ENCODE measurements at regions not wholly inside any gene's neighbourhood (a gene's known extent, or its start where the extent isn't known, plus 50 kb on each side); places are given as distances from the start of the nearest gene placed in this dataset.

- H3K4me3 ChIP-seq (ENCODE audit: low read depth in 2 of 2, low read length in 2 of 2) = no peak overlapping the region
- ChIA-PET CTCF (no interaction called here), POLR2A (no interaction called here)
- no peak overlapping the region for H3K27ac ChIP-seq (ENCODE audit: low read length)
- no peaks in the 10 kb centered on the region for H3K4me1 ChIP-seq (ENCODE audit: control insufficient read depth, insufficient read depth, low read length)
- in situ Hi-C loops (cut with HindIII; ENCODE audit: low pct_unique_long_range_greater_than_20kb, low sequenced_read_pairs) (no loop called here), intact Hi-C loops (cut with micrococcal nuclease; ENCODE audit: unreplicated experiment) (no loop called here)
- H3K27me3 ChIP-seq (ENCODE audit: control insufficient read depth, insufficient read depth, low read length) = no peaks in the 10 kb centered on the region
- ATAC-seq (no peak), DNase-seq (ENCODE audit: low read depth, low spot score) (no peak)
- TF ChIP-seq, protein P1, sequence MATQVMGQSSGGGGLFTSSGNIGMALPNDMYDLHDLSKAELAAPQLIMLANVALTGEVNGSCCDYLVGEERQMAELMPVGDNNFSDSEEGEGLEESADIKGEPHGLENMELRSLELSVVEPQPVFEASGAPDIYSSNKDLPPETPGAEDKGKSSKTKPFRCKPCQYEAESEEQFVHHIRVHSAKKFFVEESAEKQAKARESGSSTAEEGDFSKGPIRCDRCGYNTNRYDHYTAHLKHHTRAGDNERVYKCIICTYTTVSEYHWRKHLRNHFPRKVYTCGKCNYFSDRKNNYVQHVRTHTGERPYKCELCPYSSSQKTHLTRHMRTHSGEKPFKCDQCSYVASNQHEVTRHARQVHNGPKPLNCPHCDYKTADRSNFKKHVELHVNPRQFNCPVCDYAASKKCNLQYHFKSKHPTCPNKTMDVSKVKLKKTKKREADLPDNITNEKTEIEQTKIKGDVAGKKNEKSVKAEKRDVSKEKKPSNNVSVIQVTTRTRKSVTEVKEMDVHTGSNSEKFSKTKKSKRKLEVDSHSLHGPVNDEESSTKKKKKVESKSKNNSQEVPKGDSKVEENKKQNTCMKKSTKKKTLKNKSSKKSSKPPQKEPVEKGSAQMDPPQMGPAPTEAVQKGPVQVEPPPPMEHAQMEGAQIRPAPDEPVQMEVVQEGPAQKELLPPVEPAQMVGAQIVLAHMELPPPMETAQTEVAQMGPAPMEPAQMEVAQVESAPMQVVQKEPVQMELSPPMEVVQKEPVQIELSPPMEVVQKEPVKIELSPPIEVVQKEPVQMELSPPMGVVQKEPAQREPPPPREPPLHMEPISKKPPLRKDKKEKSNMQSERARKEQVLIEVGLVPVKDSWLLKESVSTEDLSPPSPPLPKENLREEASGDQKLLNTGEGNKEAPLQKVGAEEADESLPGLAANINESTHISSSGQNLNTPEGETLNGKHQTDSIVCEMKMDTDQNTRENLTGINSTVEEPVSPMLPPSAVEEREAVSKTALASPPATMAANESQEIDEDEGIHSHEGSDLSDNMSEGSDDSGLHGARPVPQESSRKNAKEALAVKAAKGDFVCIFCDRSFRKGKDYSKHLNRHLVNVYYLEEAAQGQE (IDR thresholded peaks at IDR 0.05; ENCODE audit: insufficient read depth in 1 of 2, low read depth in 2 of 2, low read length in 1 of 2) = no peak
- TF ChIP-seq, protein P2, sequence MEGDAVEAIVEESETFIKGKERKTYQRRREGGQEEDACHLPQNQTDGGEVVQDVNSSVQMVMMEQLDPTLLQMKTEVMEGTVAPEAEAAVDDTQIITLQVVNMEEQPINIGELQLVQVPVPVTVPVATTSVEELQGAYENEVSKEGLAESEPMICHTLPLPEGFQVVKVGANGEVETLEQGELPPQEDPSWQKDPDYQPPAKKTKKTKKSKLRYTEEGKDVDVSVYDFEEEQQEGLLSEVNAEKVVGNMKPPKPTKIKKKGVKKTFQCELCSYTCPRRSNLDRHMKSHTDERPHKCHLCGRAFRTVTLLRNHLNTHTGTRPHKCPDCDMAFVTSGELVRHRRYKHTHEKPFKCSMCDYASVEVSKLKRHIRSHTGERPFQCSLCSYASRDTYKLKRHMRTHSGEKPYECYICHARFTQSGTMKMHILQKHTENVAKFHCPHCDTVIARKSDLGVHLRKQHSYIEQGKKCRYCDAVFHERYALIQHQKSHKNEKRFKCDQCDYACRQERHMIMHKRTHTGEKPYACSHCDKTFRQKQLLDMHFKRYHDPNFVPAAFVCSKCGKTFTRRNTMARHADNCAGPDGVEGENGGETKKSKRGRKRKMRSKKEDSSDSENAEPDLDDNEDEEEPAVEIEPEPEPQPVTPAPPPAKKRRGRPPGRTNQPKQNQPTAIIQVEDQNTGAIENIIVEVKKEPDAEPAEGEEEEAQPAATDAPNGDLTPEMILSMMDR (IDR thresholded peaks at IDR 0.05) = no peak
- H3K36me3 ChIP-seq (ENCODE audit: control insufficient read depth, insufficient read depth, low read length) = no peaks in the 10 kb centered on the region
- H3K9me3 ChIP-seq (ENCODE audit: control insufficient read depth, insufficient read depth, low read depth, low read length) = no peaks in the 10 kb centered on the region
- no TSS peak for BruUV-seq (replicated peaks)
These were observed 779.6 kb downstream of the CDH18 start for GRCh38 chr5:19208397-19208796.

DNA sequence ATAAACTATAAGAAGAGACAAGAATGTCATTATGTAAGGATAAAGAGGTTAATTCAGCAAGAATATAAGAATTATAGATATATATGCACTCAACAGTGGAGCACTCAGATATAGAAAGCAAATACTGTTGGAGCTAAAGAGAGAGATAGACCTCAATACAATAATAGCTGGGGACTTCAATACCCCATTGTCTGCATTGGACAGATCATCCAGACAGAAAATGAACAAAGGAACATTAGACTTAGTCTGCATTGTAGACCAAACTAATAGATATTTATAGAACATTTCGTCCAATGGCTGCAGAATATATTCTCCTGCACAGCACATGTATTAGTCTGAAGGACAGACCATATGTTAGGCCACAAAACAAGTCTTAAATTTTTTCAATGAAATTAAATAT is 777.1 kb downstream of the CDH18 start:
- ATAC-seq (no peak), DNase-seq (ENCODE audit: low read depth, low spot score) (no peak)
- no peak for TF ChIP-seq SIN3A (IDR thresholded peaks at IDR 0.05; ENCODE audit: borderline replicate concordance, insufficient read depth, low read depth, low read length)
- no peak for TF ChIP-seq TCF7L2 (IDR thresholded peaks at IDR 0.05; ENCODE audit: low read depth, low read length)
- no peak for TF ChIP-seq POLR2AphosphoS5 (IDR thresholded peaks at IDR 0.05; ENCODE audit: low read depth, low read length)
- TF ChIP-seq, protein P1 (IDR thresholded peaks at IDR 0.05; ENCODE audit: insufficient read depth in 1 of 2, low read depth in 2 of 2, low read length in 1 of 2) = no peak
- TF ChIP-seq, protein P2 (IDR thresholded peaks at IDR 0.05) = no peak
- no TSS peak for BruUV-seq (replicated peaks)
- H3K27me3 ChIP-seq (ENCODE audit: control insufficient read depth, insufficient read depth, low read length) = no peaks in the 10 kb centered on the region
- no peaks in the 10 kb centered on the region for H3K4me1 ChIP-seq (ENCODE audit: control insufficient read depth, insufficient read depth, low read length)
- no peak overlapping the region for H3K27ac ChIP-seq (ENCODE audit: low read length)
- no peaks in the 10 kb centered on the region for H3K36me3 ChIP-seq (ENCODE audit: control insufficient read depth, insufficient read depth, low read length)
- in situ Hi-C loops (cut with HindIII; ENCODE audit: low pct_unique_long_range_greater_than_20kb, low sequenced_read_pairs) = no loop called here
- H3K4me3 ChIP-seq (ENCODE audit: low read depth in 2 of 2, low read length in 2 of 2) = no peak overlapping the region
- ChIA-PET CTCF (no interaction called here), POLR2A (no interaction called here)
- H3K9me3 ChIP-seq (ENCODE audit: control insufficient read depth, insufficient read depth, low read depth, low read length) = no peaks in the 10 kb centered on the region
- intact Hi-C loops (cut with micrococcal nuclease; ENCODE audit: unreplicated experiment) = no loop called here
